K562 (cell line): ENCODE measurements at regions not wholly inside any gene's neighbourhood (a gene's known extent, or its start where the extent isn't known, plus 50 kb on each side); places are given as distances from the start of the nearest gene placed in this dataset.
A peak's percentile ranks its signal among the peaks of the same experiment; 100 is the strongest.

Experiments
- ATAC-seq: fragments of 200-7000 bp; cut with Tn5 transposase; 3 replicates; pipeline ENCODE4 v1.9.1; 2020; ENCODE audit warnings: moderate library complexity
- BruUV-seq: library from RNA; stranded (reverse); fragments of 400-500 nt; replicated peaks from 2 replicates; lab custom pipeline; 2021; lab: Mats Ljungman, UMichigan
- CTCF ChIA-PET: fragments of 300-600 bp; formaldehyde crosslinking; extraction: SDS; loops from one replicate; lab custom pipeline; 2021; ENCODE audit warnings: low intra/inter-chr PET ratio; lab: Yijun Ruan, JAX
- POLR2A ChIA-PET: fragments of 300-600, 350-650 bp; sonication (Branson Sonifier 250); formaldehyde crosslinking; extraction: SDS; loops from one replicate; lab custom pipeline; 2021; ENCODE audit warnings: antibody characterized with exemption, inconsistent platforms; lab: Yijun Ruan, JAX
- DNase-seq, 4 experiments: peaks; one replicate each; pipeline versions ENCODE4 v3.0.0 to v3.0.0-alpha.2; 2011 to 2018; ENCODE audit warnings: low spot score in 3 of 4, mixed read lengths in 3 of 4; ENCODE audit errors: extremely low read depth in 1 of 4
- FAIRE-seq: peaks from 2 replicates; lab custom pipeline; 2011; peaks lifted over from hg19 to GRCh38; lab: Jason Lieb, UNC
- H2AFZ ChIP-seq: 2 replicates; pipeline ENCODE4 v1.6.0; 2011; ENCODE audit warnings: low read depth, low read length, control low read depth, inconsistent platforms
- H3K27ac ChIP-seq: fragments of 200-600 bp; 3 replicates; pipeline ENCODE4 v1.8.0; 2011; ENCODE audit warnings: low read depth, mild to moderate bottlenecking, control low read depth, inconsistent platforms, low read length, moderate library complexity, mixed read lengths; ENCODE audit errors: extremely low read depth
- H3K27me3 ChIP-seq, 2 experiments: fragments of 300-600 bp in 1 of 2; 2 replicates in 1 of 2; 3 replicates in 1 of 2; pipeline versions ENCODE4 v1.6.0 to v1.8.0; 2011; ENCODE audit warnings: inconsistent platforms in 2 of 2, low read length in 2 of 2, mild to moderate bottlenecking in 1 of 2, mixed read lengths in 1 of 2, moderate library complexity in 1 of 2; ENCODE audit not compliant: control insufficient read depth in 2 of 2, insufficient read depth in 2 of 2
- H3K36me3 ChIP-seq: fragments of 300-600 bp; 3 replicates; pipeline ENCODE4 v1.8.0; 2011; ENCODE audit warnings: mild to moderate bottlenecking, low read length, inconsistent platforms; ENCODE audit not compliant: control insufficient read depth, insufficient read depth
- H3K4me1 ChIP-seq, 2 experiments: fragments of 200-600 bp in 1 of 2; replicated peaks in 1 of 2; 2 replicates in 1 of 2; 3 replicates in 1 of 2; pipeline versions ENCODE4 v1.5.1 to v1.8.0; 2011; ENCODE audit warnings: inconsistent platforms in 2 of 2, low read length in 2 of 2, mild to moderate bottlenecking in 1 of 2, mixed read lengths in 1 of 2, moderate library complexity in 1 of 2; ENCODE audit not compliant: control insufficient read depth in 2 of 2, insufficient read depth in 2 of 2
- H3K4me2 ChIP-seq: 2 replicates; pipeline ENCODE4 v1.6.1; 2011; ENCODE audit warnings: low read length, control low read depth, inconsistent platforms, mixed read lengths; ENCODE audit not compliant: insufficient read depth
- H3K4me3 ChIP-seq: fragments of 200-600 bp; sonication (generic), shearing (Covaris generic); 2 replicates; pipeline ENCODE4 v1.5.1; 2016; ENCODE audit warnings: control low read depth, inconsistent platforms
- H3K79me2 ChIP-seq: fragments of 200-600 bp; 3 replicates; pipeline ENCODE4 v1.8.0; 2011; ENCODE audit warnings: low read length, inconsistent platforms; ENCODE audit not compliant: control insufficient read depth, insufficient read depth
- H3K9ac ChIP-seq, 2 experiments: 2 replicates each; pipeline versions ENCODE4 v1.6.0 to v1.6.1; 2011; ENCODE audit warnings: low read depth in 2 of 2, low read length in 2 of 2, control low read depth in 1 of 2, inconsistent platforms in 1 of 2, mild to moderate bottlenecking in 1 of 2, mixed read lengths in 1 of 2; ENCODE audit not compliant: insufficient read depth in 1 of 2
- H3K9me1 ChIP-seq: one replicate; pipeline ENCODE4 v1.6.0; 2011; ENCODE audit warnings: inconsistent platforms, mild to moderate bottlenecking, low read length, moderate library complexity; ENCODE audit not compliant: control insufficient read depth, insufficient read depth
- H3K9me3 ChIP-seq: replicated peaks from 2 replicates; pipeline ENCODE4 v1.5.1; 2011; ENCODE audit warnings: low read depth, low read length, inconsistent platforms; ENCODE audit not compliant: control insufficient read depth, insufficient read depth
- H4K20me1 ChIP-seq: replicated peaks from 2 replicates; pipeline ENCODE4 v1.6.1; 2011; ENCODE audit warnings: low read length, inconsistent platforms, mixed read lengths; ENCODE audit not compliant: control insufficient read depth, insufficient read depth
- C11orf30 ChIP-seq: fragments of 450-650 bp; IDR thresholded peaks from 2 replicates; pipeline ENCODE4 v1.6.1; 2016; ENCODE audit warnings: low read depth, mild to moderate bottlenecking
- DMBX1 ChIP-seq: fragments of 250-450 bp; sonication (Bioruptor Pico); IDR thresholded peaks from 2 replicates; pipeline ENCODE4 v1.8.0; 2022; ENCODE audit warnings: inconsistent platforms, mild to moderate bottlenecking, moderate library complexity, borderline replicate concordance
- FUS ChIP-seq: fragments of 200-400 bp; formaldehyde crosslinking; optimal IDR thresholded peaks from 2 replicates; pipeline ENCODE3; 2017; ENCODE audit warnings: low read depth, low read length
- KAT8 ChIP-seq: fragments of 450-650 bp; IDR thresholded peaks from 2 replicates; pipeline ENCODE4 v1.6.1; 2016; ENCODE audit warnings: low read depth, mild to moderate bottlenecking
- MAFF ChIP-seq: IDR thresholded peaks from 2 replicates; pipeline ENCODE4 v1.6.1; 2012; ENCODE audit warnings: low read length, improper control_type of control experiment
- MAFG ChIP-seq: fragments of 450-650 bp; conservative IDR thresholded peaks from 2 replicates; pipeline ENCODE4 v1.6.1; 2016; ENCODE audit warnings: missing genetic modification characterization, missing compliant biosample characterization
- MAFK ChIP-seq: IDR thresholded peaks from 2 replicates; pipeline ENCODE4 v1.6.1; 2011; ENCODE audit warnings: low read length, improper control_type of control experiment
- MYC ChIP-seq, 2 experiments: fragments of 250-450 bp in 1 of 2; sonication (Bioruptor Pico) in 1 of 2; IDR thresholded peaks; 2 replicates each; pipeline versions ENCODE4 v1.5.1 to v1.6.1; 2012 to 2021; ENCODE audit warnings: low read depth in 2 of 2, borderline replicate concordance in 1 of 2, improper control_type of control experiment in 1 of 2, low read length in 1 of 2, mild to moderate bottlenecking in 1 of 2, moderate library complexity in 1 of 2
- RB1 ChIP-seq: fragments of 450-650 bp; IDR thresholded peaks from 2 replicates; pipeline ENCODE4 v1.6.1; 2017; ENCODE audit warnings: low read depth, mild to moderate bottlenecking
- SUPT5H ChIP-seq: fragments of 450-650 bp; IDR thresholded peaks from 2 replicates; pipeline ENCODE4 v1.6.1; 2016
- ZNF175 ChIP-seq: fragments of 200-800 bp; sonication (Bioruptor generic); IDR thresholded peaks from 2 replicates; pipeline ENCODE4 v1.6.1; 2016; ENCODE audit warnings: low read depth, mild to moderate bottlenecking, missing genetic modification characterization, missing compliant biosample characterization
- ZNF316 ChIP-seq: fragments of 450-650 bp; IDR thresholded peaks from 2 replicates; pipeline ENCODE4 v1.6.1; 2016
- ZNF79 ChIP-seq: fragments of 250-450 bp; sonication (Bioruptor Pico); IDR thresholded peaks from 2 replicates; pipeline ENCODE4 v1.4.0; 2020; ENCODE audit warnings: low read depth, mild to moderate bottlenecking, moderate library complexity
- WGBS: fragments of 100-300 bp; shearing (Covaris generic); methylation state at CpG from one replicate; pipeline ENCODE4 v1.1.6; 2016; ENCODE audit warnings: low coverage, mixed read lengths; ENCODE audit not compliant: insufficient coverage; ENCODE audit errors: missing lambda C conversion rate; 5-methylcytosine and 5-hydroxymethylcytosine counted together
- in situ Hi-C: fragments of 300-500 bp; cut with MboI; formaldehyde crosslinking; loops from 4 replicates; pipeline ENCODE4 v1.15.0; 2018; ENCODE audit warnings: inconsistent platforms, mixed read lengths
- intact Hi-C: fragments of 100-400 bp; cut with micrococcal nuclease; formaldehyde crosslinking; loops from 2 replicates; pipeline ENCODE4 v1.14.2; 2022
- TF ChIP-seq, protein P1 (sequence below): fragments of 250-450 bp; sonication (Bioruptor Pico); IDR thresholded peaks from 2 replicates; pipeline ENCODE4 v1.8.0; 2021; ENCODE audit warnings: moderate library complexity, mild to moderate bottlenecking, inconsistent platforms
- TF ChIP-seq, protein P2 (sequence below), 2 experiments: fragments of 450-650 bp in 1 of 2; sonication (generic) in 1 of 2; formaldehyde crosslinking in 1 of 2; IDR thresholded peaks in 1 of 2; conservative IDR thresholded peaks in 1 of 2; 2 replicates each; pipeline versions ENCODE4 v1.6.1 to v1.8.1; 2016 to 2023; ENCODE audit warnings: mild to moderate bottlenecking in 2 of 2, moderate library complexity in 2 of 2, inconsistent platforms in 1 of 2, missing genetic modification reagents in 1 of 2

DNA sequence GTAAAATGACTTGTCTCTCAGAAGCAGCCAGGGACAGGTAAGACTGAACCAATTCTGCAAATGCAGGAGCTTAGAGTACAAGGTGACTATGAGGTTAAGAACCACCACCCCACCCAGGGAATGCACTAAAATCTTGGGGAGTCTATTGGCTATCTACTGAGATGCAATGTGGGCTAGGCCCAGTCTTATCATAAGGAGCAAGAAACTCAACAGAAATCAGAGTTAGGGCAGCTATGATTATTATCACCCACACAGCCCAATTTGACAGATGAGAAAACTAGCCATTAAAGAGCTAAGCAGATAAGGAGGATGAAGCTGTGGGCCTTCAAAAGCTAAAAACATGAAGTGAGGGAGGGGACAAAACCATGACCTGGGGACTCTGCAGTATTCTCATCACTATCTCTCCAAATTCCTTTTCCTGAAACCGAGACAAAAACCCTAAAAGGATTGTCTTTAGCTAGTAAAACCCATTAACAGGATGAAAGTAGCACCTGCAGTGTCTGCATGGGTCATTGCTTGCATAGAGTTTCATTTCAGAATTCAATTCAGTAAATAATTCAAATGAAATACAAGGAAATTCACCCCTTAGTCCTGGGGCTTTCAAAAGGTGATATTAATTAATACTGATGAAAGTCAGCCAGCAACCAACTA is 68.8 kb upstream of the USP47 start:
- no peak overlapping the region for H3K4me3 ChIP-seq
- H3K27ac ChIP-seq = no peak overlapping the region
- in situ Hi-C loops (no loop called here), intact Hi-C loops (no loop called here)
- H3K9me3 ChIP-seq = no peaks in the 10 kb centered on the region
- ChIA-PET CTCF (no interaction called here), POLR2A (no interaction called here)
- ATAC-seq = no peak
- no peak for DNase-seq
- no peaks in the 10 kb centered on the region; a peak in 2 of 5 replicates for H3K27me3 ChIP-seq
- WGBS = 0% methylated on average over 1 of the region's 1 CpG
- no peak overlapping the region for H3K4me2 ChIP-seq
- no TSS peak for BruUV-seq
- no peaks in the 10 kb centered on the region for H3K4me1 ChIP-seq
- H3K9ac ChIP-seq = no peak overlapping the region
- no peaks in the 10 kb centered on the region for H3K9me1 ChIP-seq
- H2AFZ ChIP-seq = no peak overlapping the region
- no peaks in the 10 kb centered on the region for H3K79me2 ChIP-seq
- FAIRE-seq = no peak
- TF ChIP-seq ZNF175 (CRISPR knock-in tag) = no peak
- TF ChIP-seq ZNF79 (CRISPR knock-in tag) = no peak
- no peaks in the 10 kb centered on the region for H4K20me1 ChIP-seq
- H3K36me3 ChIP-seq = no peaks in the 10 kb centered on the region

DNA sequence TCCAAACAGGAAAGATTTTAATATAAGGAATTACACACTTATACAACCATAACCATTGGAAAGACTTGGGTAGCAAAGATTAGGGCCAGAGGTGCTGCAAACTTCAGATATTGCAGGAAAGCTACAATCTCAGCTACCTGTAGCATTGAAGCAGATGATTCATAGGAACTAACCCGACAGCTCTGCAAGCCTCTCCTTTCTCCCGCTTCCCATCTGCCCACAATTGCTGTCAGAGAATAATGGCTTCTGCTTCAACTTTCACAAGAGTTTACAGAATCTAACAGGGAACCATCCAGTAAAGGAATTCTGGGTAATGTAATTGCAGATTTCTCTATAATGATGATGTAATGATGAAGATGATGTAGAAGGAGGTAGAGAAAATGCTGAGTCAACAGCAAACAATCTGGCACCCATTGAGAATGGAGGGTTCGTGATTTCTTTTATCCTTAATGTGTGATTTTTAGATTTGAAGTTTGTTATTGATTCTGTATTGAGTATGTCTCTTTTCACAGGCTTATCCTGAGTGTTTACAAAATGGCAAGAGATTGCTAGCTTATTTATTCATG is 70.8 kb upstream of the USP47 start:
- H3K4me2 ChIP-seq = no peak overlapping the region
- H3K4me1 ChIP-seq = no peaks in the 10 kb centered on the region
- H3K9me3 ChIP-seq = no peaks in the 10 kb centered on the region
- no peaks in the 10 kb centered on the region for H3K9me1 ChIP-seq
- no peak overlapping the region for H3K27ac ChIP-seq
- POLR2A ChIA-PET = interaction anchor here (0.9 kb wide), 1 partner anchor 11 kb away, joined by 3 read pairs; no protein-coding TSS in a partner anchor
- CTCF ChIA-PET = no interaction called here
- H3K4me3 ChIP-seq = no peak overlapping the region
- H2AFZ ChIP-seq = no peak overlapping the region
- no peak overlapping the region for H3K9ac ChIP-seq
- H3K79me2 ChIP-seq = no peaks in the 10 kb centered on the region
- BruUV-seq = no TSS peak
- in situ Hi-C loops = no loop called here
- no peaks in the 10 kb centered on the region; a peak in 1 of 5 replicates for H3K27me3 ChIP-seq
- no peak for ATAC-seq
- 2% methylated on average over 3 of the region's 3 CpGs for WGBS
- intact Hi-C loops = no loop called here
- H4K20me1 ChIP-seq = no peaks in the 10 kb centered on the region
- H3K36me3 ChIP-seq = no peaks in the 10 kb centered on the region
- no peak for FAIRE-seq
- DNase-seq = no peak
- TF ChIP-seq MAFF = peak; percentile 76; the same call in 1 of the 2 replicates
- no peak for TF ChIP-seq MYC (IDR thresholded peaks at IDR 0.05; ENCODE audit: low read depth, low read length)
- TF ChIP-seq MYC (CRISPR knock-in tag; IDR thresholded peaks at IDR 0.05; ENCODE audit: borderline replicate concordance, low read depth) = no peak
- TF ChIP-seq FUS = no peak
- peak; percentile 79 for TF ChIP-seq MAFK
- peak; percentile 73 for TF ChIP-seq C11orf30
- TF ChIP-seq RB1 = no peak
- TF ChIP-seq MAFG (tag) = peak; percentile 71
- no peak for TF ChIP-seq SUPT5H
- TF ChIP-seq, protein P1, sequence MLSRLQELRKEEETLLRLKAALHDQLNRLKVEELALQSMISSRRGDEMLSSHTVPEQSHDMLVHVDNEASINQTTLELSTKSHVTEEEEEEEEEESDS (CRISPR knock-in tag) = no peak
- TF ChIP-seq ZNF316 = peak; percentile 86
- TF ChIP-seq, protein P2, sequence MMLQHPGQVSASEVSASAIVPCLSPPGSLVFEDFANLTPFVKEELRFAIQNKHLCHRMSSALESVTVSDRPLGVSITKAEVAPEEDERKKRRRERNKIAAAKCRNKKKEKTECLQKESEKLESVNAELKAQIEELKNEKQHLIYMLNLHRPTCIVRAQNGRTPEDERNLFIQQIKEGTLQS (IDR thresholded peaks at IDR 0.05) = peak; percentile 38; the same call in 1 of the 2 replicates
- TF ChIP-seq, protein P2 (CRISPR knock-in tag; conservative IDR thresholded peaks at IDR 0.05) = no peak
- no peak for TF ChIP-seq DMBX1 (CRISPR knock-in tag)
- no peak for TF ChIP-seq KAT8
